GM19324 (cell line): ENCODE measurements at regions not wholly inside any gene's neighbourhood (a gene's known extent, or its start where the extent isn't known, plus 50 kb on each side); places are given as distances from the start of the nearest gene placed in this dataset.

Source experiments
- ATAC-seq: cut with Tn5 transposase; IDR thresholded peaks from one replicate; pipeline ENCODE4 v1.9.1; 2021; ENCODE audit warnings: mild to moderate bottlenecking, moderate library complexity; ENCODE audit not compliant: unreplicated experiment, low FRiP score

DNA sequence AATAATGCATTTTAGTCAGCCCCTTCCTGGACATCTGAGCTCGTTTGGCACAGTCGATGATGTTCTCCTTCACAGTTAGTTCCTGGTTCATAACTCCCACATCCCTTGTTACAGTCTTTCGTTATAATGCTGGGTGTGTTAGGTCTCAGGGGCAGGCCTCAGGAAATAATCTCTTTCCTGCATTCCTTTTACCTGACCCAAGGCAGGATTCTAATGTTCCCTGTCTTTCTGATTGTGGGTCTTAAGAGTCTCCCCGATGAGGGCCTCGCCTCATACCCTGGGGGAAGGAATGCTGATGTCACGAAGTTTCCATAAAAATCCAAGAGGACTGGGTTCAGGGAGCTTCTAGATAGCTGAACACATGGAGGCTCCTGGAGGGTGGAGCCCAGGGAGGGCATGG lies 104.0 kb upstream of the CARMIL1 start:
- no peak for ATAC-seq

DNA sequence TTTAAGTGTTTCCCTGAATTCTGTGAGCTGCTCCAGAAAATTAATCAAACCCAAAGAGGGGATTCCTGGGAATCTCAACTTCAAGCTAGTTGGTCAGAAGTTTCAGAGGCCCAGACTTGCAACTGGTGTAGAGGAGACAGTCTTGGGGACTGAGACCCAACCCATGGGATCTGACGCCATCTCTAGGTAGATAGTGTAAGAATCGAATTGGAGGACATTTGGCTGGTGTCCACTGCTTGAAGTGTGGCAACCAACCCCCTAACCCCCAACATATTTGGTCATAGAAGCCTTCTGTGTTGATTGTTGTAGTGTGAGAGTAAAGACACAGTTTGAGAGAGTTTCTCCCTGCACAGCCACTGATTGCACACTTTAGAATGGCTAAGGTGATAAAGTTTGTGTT lies 103.5 kb upstream of the CARMIL1 start:
- ATAC-seq: no peak

DNA sequence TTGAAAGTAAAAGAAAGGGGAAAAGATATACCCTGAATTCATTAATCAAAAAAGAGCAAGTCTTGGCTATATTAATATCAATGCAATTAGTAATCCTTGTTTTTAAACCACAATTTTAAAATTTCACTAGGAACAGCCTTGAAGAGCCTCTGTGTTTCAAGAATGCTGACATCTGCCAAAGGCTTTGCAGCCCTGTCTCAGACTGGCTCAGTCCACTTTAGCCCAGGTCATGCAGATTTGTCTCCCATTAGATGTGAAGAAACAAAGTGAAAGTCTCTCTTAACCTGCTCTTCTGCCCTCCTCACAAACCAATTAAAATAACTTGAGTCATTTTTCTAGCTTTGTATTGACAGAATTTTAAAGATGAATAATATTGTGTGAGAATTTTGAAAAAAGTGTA lies 102.7 kb upstream of the CARMIL1 start:
- ATAC-seq: no peak

DNA sequence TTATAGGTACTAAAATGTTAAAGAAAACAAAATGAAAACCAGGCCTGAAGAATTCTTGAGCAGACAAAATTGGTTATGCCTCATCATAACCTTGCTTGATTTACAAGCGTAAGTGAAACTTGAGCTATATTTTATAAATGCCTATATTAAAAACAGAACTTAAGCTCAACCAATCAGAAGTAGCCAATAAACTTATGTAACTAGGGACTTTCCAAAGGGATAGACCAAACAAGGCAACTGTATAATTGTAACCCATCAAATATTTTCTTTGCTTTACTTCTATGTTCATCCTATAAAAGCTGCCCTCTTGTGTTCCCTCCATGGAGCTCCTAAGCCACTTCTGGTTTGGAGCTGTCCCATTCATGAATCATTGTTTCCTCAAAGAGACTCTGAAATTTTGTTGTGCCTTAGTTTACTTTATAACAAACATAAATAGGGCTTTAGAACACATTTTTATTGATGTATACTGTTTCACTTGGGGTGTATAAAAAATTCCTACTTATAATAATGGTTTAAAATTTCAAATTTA lies 101.6 kb upstream of the CARMIL1 start:
- ATAC-seq: no peak

DNA sequence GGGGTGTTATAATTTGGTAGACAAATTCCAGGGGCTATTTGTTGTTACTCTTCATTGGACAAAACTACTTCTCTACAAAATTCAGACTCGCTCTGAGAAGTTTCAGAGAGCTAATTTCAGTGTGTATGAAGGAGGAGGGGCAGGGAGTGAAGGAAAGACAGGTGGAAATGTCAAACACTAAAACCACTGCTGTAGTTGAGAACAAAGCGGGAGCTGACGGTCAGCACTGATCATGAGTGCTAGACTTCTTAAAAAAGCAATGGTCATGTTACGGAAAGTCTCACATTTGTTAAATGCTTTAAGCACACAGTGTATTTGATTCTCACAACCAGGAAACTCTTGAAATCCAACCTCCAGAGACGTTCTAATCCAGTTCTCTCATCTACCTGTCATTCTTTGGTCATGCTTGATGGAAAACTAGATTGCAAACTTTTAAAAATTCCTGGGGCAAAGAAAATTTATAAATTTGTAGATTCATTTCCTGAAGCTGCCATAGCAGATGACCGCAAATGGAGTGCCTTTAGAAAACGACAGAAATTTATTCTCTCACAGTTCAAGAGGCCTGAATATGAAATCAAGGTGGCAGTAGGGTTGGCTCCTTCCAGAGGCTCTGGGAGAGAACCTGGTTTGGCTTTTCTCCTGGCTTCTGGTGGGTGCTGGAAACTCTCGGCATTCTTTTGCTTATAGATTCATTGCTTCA lies 100.7 kb upstream of the CARMIL1 start:
- no peak for ATAC-seq

DNA sequence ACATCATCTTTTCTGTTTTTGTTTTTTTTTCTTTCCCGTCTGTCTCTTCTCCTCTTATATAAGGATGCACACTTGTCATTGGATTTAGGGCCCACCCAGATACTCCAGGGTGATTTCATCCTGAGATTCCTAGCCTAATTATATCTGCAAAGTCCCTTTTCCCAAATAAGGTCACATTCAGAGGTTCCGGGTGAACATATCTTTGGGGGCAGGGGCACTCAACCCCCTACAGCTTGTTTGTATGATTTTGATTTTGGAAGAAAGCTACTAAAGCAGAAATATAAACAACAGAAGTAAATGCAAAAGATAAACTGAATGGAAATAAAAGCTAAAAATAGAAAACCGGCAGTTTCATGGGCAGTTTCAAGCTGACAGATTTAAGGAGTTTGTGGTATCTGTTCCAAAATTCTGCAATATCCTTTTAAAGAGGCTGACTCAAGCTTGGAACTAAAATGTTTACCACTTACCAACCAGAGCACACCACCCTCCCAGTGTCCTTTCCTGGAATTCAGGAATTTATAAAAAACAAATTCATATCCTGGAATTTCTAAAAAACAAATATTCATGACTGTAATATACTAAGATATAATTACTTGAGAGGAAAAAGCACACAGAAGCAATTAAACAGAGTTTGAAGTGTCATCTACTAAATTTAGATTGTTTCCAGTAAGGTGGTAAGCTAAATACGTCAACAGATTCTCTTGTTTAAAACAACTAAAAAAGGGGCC lies 100.0 kb upstream of the CARMIL1 start:
- no peak for ATAC-seq

DNA sequence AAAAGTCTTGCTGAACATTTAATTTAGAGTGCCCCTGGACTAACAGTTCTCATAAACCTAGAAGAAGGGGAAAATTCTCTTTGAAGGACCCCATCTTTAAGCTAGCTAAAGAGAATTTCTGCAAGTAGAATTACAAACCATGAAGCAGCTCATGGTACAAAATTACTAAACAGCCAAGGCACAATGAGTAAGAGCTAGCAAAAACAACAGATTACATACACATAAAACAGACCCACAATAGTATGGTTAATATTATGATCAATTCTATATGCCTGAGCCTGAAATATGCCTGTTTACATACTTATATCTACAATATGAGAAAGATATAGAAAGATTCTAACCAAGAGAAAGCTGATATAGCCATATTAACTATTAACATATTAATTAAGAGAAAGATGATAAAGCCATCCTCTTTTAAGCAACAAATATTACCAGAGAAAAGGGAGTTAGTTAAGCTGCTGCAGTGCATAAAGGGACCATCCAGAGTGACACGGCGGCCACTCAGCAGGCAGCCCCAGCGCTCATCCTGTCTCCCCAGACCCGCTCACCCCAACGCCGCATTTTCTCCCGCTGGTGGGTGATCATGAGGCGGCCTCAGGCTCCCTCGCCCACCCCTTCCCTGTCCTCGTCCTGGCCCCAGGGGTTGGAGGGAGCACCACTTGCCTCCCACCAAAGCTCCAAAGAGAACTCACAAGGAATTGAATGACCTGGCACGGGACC lies 98.4 kb upstream of the CARMIL1 start:
- ATAC-seq: no peak

DNA sequence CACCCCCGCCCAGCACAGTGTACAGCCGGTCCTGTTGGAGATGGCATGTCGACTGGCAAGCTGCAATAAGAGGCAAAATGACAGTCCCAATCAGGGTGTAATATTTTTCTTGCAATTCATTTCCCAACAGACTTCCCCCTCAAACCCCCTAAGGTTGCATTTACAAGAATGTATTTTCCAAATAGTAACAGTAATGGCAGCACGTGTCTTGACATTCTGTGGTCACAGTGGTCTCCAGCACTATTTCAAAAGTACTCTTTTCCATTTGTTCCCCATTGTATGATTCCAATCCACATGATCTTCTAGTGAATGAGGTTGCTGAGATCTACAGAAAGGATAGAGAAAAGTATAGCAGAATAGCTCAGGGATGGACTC lies 97.8 kb upstream of the CARMIL1 start:
- no peak for ATAC-seq

DNA sequence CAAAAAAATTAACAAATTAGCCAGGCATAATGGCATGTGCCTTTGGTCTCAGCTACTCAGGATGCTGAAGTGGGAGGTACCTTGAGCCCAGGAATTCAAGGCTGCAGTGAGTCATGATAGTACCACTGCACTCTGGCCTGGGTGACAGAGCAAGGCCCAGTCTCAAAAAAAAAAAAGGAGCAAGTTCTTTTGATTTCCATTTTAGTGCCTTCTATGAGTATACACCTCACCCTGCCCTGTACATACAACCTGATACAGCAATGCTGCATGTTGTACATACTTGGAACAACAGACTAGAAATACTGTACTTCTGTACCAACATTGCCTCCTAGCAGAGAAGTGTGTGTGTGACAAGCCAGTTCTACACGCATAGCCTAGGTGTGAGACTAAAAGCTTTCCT lies 97.3 kb upstream of the CARMIL1 start:
- ATAC-seq: no peak

DNA sequence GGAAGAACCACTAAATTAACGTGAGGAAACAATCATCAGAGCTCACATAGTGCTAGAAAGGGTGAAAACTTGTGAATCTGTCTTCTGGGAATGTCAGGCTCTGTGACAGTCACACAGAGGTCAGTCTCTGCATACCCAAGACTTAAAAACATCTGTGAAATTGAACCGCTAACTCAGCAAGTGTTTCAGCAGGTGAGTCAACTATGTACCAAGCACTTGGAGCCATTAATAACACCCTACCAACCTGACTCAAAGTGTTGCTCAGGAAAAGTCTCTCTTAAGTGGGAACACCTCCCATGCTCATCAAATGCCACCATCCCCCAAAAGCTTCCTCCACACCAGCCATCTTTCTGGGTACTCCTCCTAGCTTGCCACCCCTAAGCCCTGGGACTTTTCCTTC lies 92.3 kb upstream of the CARMIL1 start:
- no peak for ATAC-seq

DNA sequence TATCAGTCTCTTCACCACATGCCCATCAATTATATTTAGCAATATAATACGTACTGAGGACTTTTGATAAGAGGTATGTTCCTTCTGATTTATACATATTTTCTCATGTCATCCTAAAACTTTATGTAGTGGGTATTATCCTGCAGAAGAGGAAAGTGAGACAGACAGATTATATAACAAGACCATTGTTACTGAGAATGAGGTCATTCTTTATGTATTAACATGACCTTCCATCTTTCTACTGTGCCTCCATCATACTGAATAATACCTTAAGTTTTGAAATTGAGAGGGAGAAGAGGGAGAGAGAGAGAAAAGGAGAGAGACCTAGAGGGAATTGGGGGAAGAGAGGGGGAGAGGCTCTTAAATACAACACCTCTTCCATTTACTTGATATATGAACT lies 90.9 kb upstream of the CARMIL1 start:
- ATAC-seq: no peak

DNA sequence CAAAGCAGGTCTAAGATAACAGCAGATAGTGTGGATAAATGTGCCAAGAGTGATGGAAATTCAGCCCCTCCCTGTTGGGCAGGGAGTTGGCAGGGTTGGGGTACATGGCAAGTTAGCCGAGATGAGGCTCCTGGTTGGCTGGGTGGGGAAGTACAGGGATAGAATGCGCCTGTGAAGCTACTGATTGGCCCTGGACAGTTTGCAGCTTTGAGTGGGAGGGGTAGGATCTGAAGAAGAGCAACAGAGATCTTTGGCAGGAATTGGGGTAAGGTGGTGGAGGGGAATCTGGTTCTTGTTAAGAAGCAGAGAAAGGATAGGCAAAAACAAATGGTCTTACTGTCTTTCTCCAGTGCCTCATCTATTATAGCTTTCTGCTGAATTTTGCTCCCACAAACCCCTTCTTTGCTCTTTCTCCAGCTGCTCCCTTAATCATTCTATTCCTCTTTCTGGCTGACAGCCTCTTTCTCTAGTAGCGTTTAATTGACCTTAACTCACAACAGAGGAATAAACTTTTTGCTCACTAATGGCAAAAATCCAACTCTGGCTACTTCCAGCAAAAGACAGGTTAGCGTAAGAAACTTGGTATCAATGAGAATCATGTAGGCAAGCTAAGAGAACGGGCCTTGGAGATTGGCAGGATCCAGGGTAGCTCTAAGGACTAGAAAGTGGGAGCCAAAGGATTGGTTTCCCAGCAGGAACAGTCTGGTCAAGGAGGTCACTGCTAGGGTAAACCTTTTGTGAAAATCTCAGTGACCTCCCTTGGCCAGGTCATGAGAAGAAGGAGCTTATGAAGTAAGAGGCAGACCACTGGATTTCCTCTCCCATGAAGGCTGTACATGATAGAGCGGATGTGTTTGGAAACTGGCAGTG lies 86.3 kb upstream of the CARMIL1 start:
- ATAC-seq: no peak

DNA sequence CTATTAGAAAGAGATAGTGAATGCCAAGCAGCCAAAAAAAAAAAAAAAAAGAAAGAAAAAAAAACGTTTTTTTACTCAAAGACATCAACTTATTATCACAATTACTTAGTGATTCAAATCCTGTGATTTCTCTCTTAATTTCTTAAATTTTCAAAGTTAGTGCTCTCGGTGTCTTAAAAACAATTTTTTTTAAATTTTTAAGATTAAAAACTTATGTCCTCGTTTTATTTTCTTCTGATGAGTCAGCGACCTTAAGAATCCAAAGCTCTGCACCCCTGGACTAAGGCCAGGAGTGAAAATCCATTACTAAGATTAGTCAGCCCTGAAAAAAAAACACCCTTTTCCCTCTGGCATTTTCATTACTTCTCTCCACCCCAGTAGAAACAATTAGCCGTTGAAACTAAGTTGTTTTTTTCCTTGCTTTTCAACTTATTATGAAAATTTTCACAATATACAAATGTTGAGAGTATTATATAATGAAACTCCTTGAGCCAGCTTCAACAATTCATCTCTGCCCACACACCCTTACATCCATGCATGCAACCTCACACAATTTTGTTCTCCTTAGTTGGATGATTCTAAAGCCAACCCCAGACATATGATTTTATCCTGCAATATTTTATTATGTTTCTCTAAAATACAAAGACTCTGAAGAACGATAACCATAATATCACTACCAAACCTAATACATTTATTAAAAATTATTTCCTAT lies 85.6 kb upstream of the CARMIL1 start:
- ATAC-seq: no peak

DNA sequence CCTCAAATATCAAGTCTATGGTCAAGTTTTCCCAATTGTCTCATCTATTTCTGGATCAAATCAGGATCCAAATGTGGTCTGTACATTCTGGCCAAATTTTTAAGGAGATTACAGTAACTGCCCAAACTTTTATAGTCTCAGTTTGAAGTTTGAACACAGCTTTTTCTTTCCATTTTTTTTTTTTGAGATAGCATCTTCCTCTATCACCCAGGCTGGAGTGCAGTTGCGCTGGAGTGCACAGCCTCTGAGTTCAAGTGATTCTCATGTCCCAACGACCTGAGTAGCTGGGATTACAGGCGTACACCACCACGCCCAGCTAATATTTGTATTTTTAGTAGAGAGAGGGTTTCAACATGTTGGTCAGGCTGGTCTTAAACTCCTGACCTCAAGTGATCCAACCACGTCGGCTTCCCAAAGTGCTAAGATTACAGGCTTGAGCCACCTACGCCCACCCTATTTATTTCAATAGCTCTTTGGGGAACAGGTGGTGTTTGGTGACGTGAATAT lies 84.9 kb upstream of the CARMIL1 start:
- ATAC-seq: no peak

DNA sequence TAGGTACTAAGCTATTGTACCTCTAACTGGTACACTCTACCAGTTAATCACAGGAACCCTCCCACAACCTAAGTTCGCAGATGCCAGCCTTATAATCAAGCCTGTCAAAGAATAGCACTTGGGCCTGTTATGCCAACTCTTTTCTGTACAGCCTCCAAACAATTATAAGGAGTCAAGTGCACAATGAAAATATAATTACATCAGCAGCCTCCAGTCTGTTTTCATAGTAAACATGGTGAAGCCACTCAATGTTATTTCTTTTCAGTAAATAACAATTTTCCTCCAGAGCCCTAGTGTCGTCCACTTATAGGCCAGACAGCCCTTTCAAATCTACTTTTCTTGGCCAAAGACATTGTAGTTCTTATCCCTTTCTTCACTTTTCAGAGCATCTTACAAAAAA lies 82.7 kb upstream of the CARMIL1 start:
- no peak for ATAC-seq

DNA sequence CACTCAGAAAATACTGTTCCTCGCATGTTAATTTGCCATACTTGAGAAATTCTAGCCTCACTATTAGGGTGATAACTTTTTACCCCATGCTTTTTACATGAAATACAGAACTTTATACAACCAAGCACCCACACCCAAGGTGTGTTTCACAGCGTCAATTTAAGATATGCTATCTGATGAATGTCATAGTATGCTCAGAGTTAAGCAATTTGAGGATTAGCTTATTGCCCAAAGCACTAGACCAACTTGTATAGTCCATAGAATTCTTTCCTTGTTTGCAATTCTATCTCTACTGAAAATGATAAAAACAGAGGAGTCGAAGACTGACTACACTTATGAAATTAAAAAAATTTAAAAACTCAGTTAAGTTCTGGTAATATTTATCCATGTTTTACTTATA lies 82.1 kb upstream of the CARMIL1 start:
- ATAC-seq: no peak

DNA sequence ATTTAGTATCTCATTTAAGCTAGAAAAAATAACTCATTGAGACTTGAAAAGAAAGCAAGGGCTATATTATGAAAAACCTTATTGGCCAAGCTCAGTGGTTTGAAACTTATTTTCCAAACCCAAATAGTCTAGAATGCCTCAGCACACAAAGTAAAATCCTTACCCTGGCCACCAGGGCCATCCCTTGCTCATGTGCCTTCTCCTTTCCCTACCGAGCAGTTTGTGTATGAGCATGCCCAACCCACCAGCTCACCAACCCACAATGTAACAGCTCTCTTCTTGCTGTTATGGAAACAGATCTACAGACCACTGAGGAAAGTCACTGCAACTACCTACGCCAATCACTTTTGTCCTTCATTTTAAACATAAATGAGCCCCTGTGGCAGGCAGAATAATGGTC lies 79.6 kb upstream of the CARMIL1 start:
- ATAC-seq: no peak

DNA sequence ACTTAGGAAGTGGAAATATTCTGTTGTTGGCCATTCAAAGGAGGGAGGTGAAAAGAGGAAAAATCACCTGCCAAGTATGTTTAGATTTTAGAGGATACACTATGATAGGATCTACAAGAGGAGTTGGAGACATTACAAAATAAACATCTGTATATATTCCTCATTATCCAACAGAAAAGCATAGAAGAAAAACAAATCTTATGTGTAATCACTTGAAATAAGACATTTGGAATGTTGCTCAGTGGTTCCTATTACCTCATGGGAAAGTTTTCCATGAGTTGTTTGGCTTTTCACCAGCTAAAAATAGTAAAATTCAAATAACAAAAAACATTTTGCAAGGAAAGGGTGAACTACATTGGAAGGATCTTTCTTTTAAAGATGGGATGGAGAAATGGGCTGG lies 76.7 kb upstream of the CARMIL1 start:
- no peak for ATAC-seq

DNA sequence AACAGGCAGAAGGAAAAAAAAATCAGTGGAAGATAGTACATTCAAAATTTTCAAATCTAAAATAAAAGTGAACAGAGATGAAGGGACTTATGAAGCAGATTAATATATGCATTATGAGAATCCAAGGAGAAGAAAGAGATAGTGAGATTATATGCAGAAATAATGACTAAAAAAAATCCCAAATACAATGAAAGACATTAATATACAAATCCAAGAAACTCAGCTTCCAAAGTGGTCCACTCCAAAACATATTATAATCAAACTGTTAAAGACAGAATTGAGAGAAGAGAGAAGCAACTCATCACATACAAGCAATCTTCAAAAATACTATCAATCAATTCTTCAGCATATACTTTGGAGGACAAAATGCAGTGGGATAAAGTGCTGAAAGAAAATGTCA lies 73.5 kb upstream of the CARMIL1 start:
- no peak for ATAC-seq
